H9 (cell line): ENCODE measurements at regions not wholly inside any gene's neighbourhood (a gene's known extent, or its start where the extent isn't known, plus 50 kb on each side); places are given as distances from the start of the nearest gene placed in this dataset.

Experiments
- DNase-seq: peaks from one replicate; pipeline ENCODE4 v3.0.0-alpha.2; 2017
- H2AFZ ChIP-seq: one replicate; pipeline ENCODE4 v1.6.1; 2013; ENCODE audit warnings: mild to moderate bottlenecking, low read length, control low read depth, moderate library complexity
- H2AK5ac ChIP-seq: 2 replicates; pipeline ENCODE4 v1.6.1; 2013; ENCODE audit warnings: low read length, control low read depth, mixed read lengths; ENCODE audit not compliant: insufficient read length
- H2BK120ac ChIP-seq: one replicate; pipeline ENCODE4 v1.6.1; 2013; ENCODE audit warnings: low read depth, mild to moderate bottlenecking, low read length, control low read depth, inconsistent platforms; ENCODE audit not compliant: poor library complexity, severe bottlenecking
- H2BK12ac ChIP-seq: 2 replicates; pipeline ENCODE4 v1.6.1; 2013; ENCODE audit warnings: low read length, control low read depth, mixed read lengths, low read depth; ENCODE audit not compliant: insufficient read length
- H2BK15ac ChIP-seq: 2 replicates; pipeline ENCODE4 v1.6.1; 2013; ENCODE audit warnings: low read depth, low read length, control low read depth
- H2BK20ac ChIP-seq: one replicate; pipeline ENCODE4 v1.6.1; 2013; ENCODE audit warnings: low read depth, mild to moderate bottlenecking, low read length, control low read depth, inconsistent platforms; ENCODE audit not compliant: poor library complexity, severe bottlenecking
- H2BK5ac ChIP-seq: 2 replicates; pipeline ENCODE4 v1.6.1; 2013; ENCODE audit warnings: low read length, control low read depth, mixed read lengths; ENCODE audit not compliant: insufficient read length
- H3K14ac ChIP-seq: 2 replicates; pipeline ENCODE4 v1.6.1; 2013; ENCODE audit warnings: low read length, control low read depth; ENCODE audit not compliant: insufficient read depth
- H3K18ac ChIP-seq: 2 replicates; pipeline ENCODE4 v1.6.1; 2013; ENCODE audit warnings: low read depth, mild to moderate bottlenecking, mixed read lengths, low read length, control low read depth; ENCODE audit not compliant: insufficient read length
- H3K23ac ChIP-seq: 2 replicates; pipeline ENCODE4 v1.6.1; 2013; ENCODE audit warnings: low read length, control low read depth, mixed read lengths, low read depth; ENCODE audit not compliant: insufficient read length
- H3K23me2 ChIP-seq: 2 replicates; pipeline ENCODE4 v1.6.1; 2013; ENCODE audit warnings: low read depth, mild to moderate bottlenecking, mixed read lengths, low read length, control low read depth; ENCODE audit not compliant: insufficient read length, poor library complexity, severe bottlenecking
- H3K27ac ChIP-seq: 2 replicates; pipeline ENCODE4 v1.5.1; 2013; ENCODE audit warnings: low read length, control low read depth, mixed read lengths, low read depth; ENCODE audit not compliant: insufficient read length
- H3K27me3 ChIP-seq: 2 replicates; pipeline ENCODE4 v1.6.1; 2013; ENCODE audit warnings: low read length, control low read depth, inconsistent platforms; ENCODE audit not compliant: insufficient read depth
- H3K4ac ChIP-seq: 2 replicates; pipeline ENCODE4 v1.6.1; 2013; ENCODE audit warnings: low read depth, mild to moderate bottlenecking, control low read depth, inconsistent platforms, low read length, moderate library complexity
- H3K4me1 ChIP-seq: 2 replicates; pipeline ENCODE4 v1.6.1; 2013; ENCODE audit warnings: low read length, control low read depth, inconsistent platforms; ENCODE audit not compliant: insufficient read depth
- H3K4me2 ChIP-seq: 2 replicates; pipeline ENCODE4 v1.6.1; 2013; ENCODE audit warnings: low read length, control low read depth, mixed read lengths; ENCODE audit not compliant: insufficient read length, insufficient read depth
- H3K56ac ChIP-seq: 2 replicates; pipeline ENCODE4 v1.6.1; 2013; ENCODE audit warnings: low read depth, mild to moderate bottlenecking, mixed read lengths, low read length, control low read depth; ENCODE audit not compliant: insufficient read length
- H3K79me1 ChIP-seq: 2 replicates; pipeline ENCODE4 v1.6.1; 2013; ENCODE audit warnings: low read depth, mild to moderate bottlenecking, moderate library complexity, low read length, control low read depth, inconsistent platforms; ENCODE audit not compliant: insufficient read depth, poor library complexity, severe bottlenecking
- H3K79me2 ChIP-seq: 2 replicates; pipeline ENCODE4 v1.6.1; 2013; ENCODE audit warnings: low read length, control low read depth, inconsistent platforms; ENCODE audit not compliant: insufficient read depth
- H3K9ac ChIP-seq: 2 replicates; pipeline ENCODE4 v1.6.1; 2013; ENCODE audit warnings: low read length, control low read depth, mixed read lengths; ENCODE audit not compliant: insufficient read length; ENCODE audit errors: extremely low read depth
- H3K9me3 ChIP-seq: one replicate; pipeline ENCODE4 v1.6.1; 2013; ENCODE audit warnings: low read depth, low read length, inconsistent platforms; ENCODE audit not compliant: control insufficient read depth
- H3T11ph ChIP-seq: one replicate; pipeline ENCODE4 v1.6.1; 2013; ENCODE audit warnings: mild to moderate bottlenecking, low read length, control low read depth, inconsistent platforms
- H4K20me1 ChIP-seq: one replicate; pipeline ENCODE4 v1.6.1; 2013; ENCODE audit not compliant: control insufficient read depth, insufficient read length, insufficient read depth
- H4K5ac ChIP-seq: 2 replicates; pipeline ENCODE4 v1.6.1; 2013; ENCODE audit warnings: low read depth, mild to moderate bottlenecking, mixed read lengths, low read length, control low read depth; ENCODE audit not compliant: insufficient read length
- H4K8ac ChIP-seq: replicated peaks from 2 replicates; pipeline ENCODE4 v1.6.1; 2013; ENCODE audit warnings: low read length, control low read depth, mixed read lengths, low read depth; ENCODE audit not compliant: insufficient read length
- H4K91ac ChIP-seq: 2 replicates; pipeline ENCODE4 v1.6.1; 2013; ENCODE audit warnings: low read depth, mild to moderate bottlenecking, moderate library complexity, mixed read lengths, low read length, control low read depth; ENCODE audit not compliant: insufficient read length
- H3K27ac Mint-ChIP-seq, 3 experiments: 2 replicates in 2 of 3; 3 replicates in 1 of 3; pipeline ENCODE4 v1.8.0; 2020 to 2021; ENCODE audit warnings: mixed read lengths in 3 of 3, mild to moderate bottlenecking in 1 of 3, moderate library complexity in 1 of 3
- H3K27me3 Mint-ChIP-seq: 2 replicates; pipeline ENCODE4 v1.8.0; 2021; ENCODE audit warnings: low read depth, mild to moderate bottlenecking, moderate library complexity, mixed read lengths
- H3K36me3 Mint-ChIP-seq, 3 experiments: 2 replicates in 2 of 3; 3 replicates in 1 of 3; pipeline ENCODE4 v1.8.0; 2020 to 2021; ENCODE audit warnings: low read depth in 3 of 3, mixed read lengths in 3 of 3; ENCODE audit not compliant: insufficient read depth in 1 of 3
- H3K4me1 Mint-ChIP-seq, 2 experiments: 2 replicates each; pipeline ENCODE4 v1.8.0; 2020; ENCODE audit warnings: mixed read lengths in 2 of 2
- H3K4me3 Mint-ChIP-seq, 2 experiments: 2 replicates in 1 of 2; 3 replicates in 1 of 2; pipeline ENCODE4 v1.8.0; 2020 to 2021; ENCODE audit warnings: mild to moderate bottlenecking in 2 of 2, mixed read lengths in 2 of 2, moderate library complexity in 1 of 2
- H3K9me3 Mint-ChIP-seq, 2 experiments: 2 replicates in 1 of 2; 3 replicates in 1 of 2; pipeline ENCODE4 v1.8.0; 2020; ENCODE audit warnings: mild to moderate bottlenecking in 2 of 2, mixed read lengths in 2 of 2, moderate library complexity in 1 of 2
- TF ChIP-seq, protein P1 (sequence below): fragments of 200-600 bp; sonication (generic); conservative IDR thresholded peaks from 3 replicates; pipeline ENCODE4 v1.8.0; 2021; ENCODE audit warnings: antibody characterized with exemption, mild to moderate bottlenecking

DNA sequence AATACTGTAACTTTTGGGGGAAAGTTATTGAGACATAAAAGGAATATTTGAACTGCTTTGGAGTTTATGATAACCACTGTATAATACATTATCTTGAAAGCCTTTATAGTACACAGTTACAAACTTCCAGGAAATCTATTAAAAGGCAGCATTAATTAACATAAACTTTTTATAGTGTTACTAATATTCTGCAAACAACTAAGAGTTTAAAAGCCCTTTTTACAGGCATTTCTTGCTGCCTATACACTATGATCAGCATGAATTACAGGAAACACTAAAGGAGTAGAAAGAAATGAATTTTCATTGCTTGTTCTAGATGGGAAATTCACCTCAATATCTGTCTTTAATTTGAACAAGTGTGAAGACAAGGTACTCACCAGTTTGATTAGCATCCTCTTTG, 252.3 kb upstream of the ZFP64 start:
- no peak overlapping the region for H3K18ac ChIP-seq
- H2BK120ac ChIP-seq, result no peak overlapping the region
- no peaks in the 10 kb centered on the region for H4K20me1 ChIP-seq
- H2BK12ac ChIP-seq, result no peak overlapping the region
- no peak overlapping the region for H2BK5ac ChIP-seq
- H3K23ac ChIP-seq, result no peak overlapping the region
- H3K9ac ChIP-seq, result no peak overlapping the region
- H3T11ph ChIP-seq, result no peak overlapping the region
- no peaks in the 10 kb centered on the region for H3K4me1 ChIP-seq
- no peak overlapping the region for H4K91ac ChIP-seq
- no peak overlapping the region for H2BK15ac ChIP-seq
- H2BK20ac ChIP-seq, result no peak overlapping the region
- H3K27ac Mint-ChIP-seq, result no peak overlapping the region
- no peaks in the 10 kb centered on the region for H3K9me3 ChIP-seq
- no peak overlapping the region for H3K27ac ChIP-seq
- no peak overlapping the region for H3K14ac ChIP-seq
- H3K9me3 Mint-ChIP-seq, result no peaks in the 10 kb centered on the region
- no peaks in the 10 kb centered on the region for H3K27me3 ChIP-seq
- H3K79me1 ChIP-seq, result no peaks in the 10 kb centered on the region
- no peaks in the 10 kb centered on the region for H3K79me2 ChIP-seq
- DNase-seq, result no peak
- H2AK5ac ChIP-seq, result no peak overlapping the region
- no peak overlapping the region for H4K8ac ChIP-seq
- no peak overlapping the region for H3K4me2 ChIP-seq
- H2AFZ ChIP-seq, result no peak overlapping the region
- H3K4me3 Mint-ChIP-seq, result no peak overlapping the region
- no peaks in the 10 kb centered on the region for H3K23me2 ChIP-seq
- no peaks in the 10 kb centered on the region for H3K27me3 Mint-ChIP-seq
- H3K36me3 Mint-ChIP-seq, result no peaks in the 10 kb centered on the region
- TF ChIP-seq, protein P1, sequence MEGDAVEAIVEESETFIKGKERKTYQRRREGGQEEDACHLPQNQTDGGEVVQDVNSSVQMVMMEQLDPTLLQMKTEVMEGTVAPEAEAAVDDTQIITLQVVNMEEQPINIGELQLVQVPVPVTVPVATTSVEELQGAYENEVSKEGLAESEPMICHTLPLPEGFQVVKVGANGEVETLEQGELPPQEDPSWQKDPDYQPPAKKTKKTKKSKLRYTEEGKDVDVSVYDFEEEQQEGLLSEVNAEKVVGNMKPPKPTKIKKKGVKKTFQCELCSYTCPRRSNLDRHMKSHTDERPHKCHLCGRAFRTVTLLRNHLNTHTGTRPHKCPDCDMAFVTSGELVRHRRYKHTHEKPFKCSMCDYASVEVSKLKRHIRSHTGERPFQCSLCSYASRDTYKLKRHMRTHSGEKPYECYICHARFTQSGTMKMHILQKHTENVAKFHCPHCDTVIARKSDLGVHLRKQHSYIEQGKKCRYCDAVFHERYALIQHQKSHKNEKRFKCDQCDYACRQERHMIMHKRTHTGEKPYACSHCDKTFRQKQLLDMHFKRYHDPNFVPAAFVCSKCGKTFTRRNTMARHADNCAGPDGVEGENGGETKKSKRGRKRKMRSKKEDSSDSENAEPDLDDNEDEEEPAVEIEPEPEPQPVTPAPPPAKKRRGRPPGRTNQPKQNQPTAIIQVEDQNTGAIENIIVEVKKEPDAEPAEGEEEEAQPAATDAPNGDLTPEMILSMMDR, result no peak
- H3K4ac ChIP-seq, result no peak overlapping the region
- no peak overlapping the region for H3K56ac ChIP-seq
- H3K4me1 Mint-ChIP-seq, result peaks cover 0 to 3% of the 10 kb centered on the region in 2 experiments; a peak in 1 of 4 replicates
- no peak overlapping the region for H4K5ac ChIP-seq
